ENCODE measurements at regions not wholly inside any gene's neighbourhood (a gene's known extent, or its start where the extent isn't known, plus 50 kb on each side); places are given as distances from the start of the nearest gene placed in this dataset.

- H3K4me1 Mint-ChIP-seq: no peaks in the 10 kb centered on the region
- CTCF ChIA-PET: no interaction called here
- DNase-seq (ENCODE audit: low spot score): no peak
- no peak overlapping the region for H3K4me3 Mint-ChIP-seq
- POLR2A ChIA-PET: no interaction called here
- TF ChIP-seq SOX15 (CRISPR knock-in tag; IDR thresholded peaks at IDR 0.05) (no peak), ZMAT4 (CRISPR knock-in tag; IDR thresholded peaks at IDR 0.05) (no peak), NFE2L1 (CRISPR knock-in tag; IDR thresholded peaks at IDR 0.05) (no peak)
- H3K36me3 Mint-ChIP-seq: no peaks in the 10 kb centered on the region
- H3K27me3 Mint-ChIP-seq (ENCODE audit: low read depth): no peaks in the 10 kb centered on the region
- peaks cover 8% of the 10 kb centered on the region for H3K9me3 Mint-ChIP-seq
- no peak overlapping the region for H3K27ac Mint-ChIP-seq
- no peak for ATAC-seq
Observed at GRCh38 chr13:89899302-89900103, 1448.0 kb upstream of the MIR17HG start.

DNA sequence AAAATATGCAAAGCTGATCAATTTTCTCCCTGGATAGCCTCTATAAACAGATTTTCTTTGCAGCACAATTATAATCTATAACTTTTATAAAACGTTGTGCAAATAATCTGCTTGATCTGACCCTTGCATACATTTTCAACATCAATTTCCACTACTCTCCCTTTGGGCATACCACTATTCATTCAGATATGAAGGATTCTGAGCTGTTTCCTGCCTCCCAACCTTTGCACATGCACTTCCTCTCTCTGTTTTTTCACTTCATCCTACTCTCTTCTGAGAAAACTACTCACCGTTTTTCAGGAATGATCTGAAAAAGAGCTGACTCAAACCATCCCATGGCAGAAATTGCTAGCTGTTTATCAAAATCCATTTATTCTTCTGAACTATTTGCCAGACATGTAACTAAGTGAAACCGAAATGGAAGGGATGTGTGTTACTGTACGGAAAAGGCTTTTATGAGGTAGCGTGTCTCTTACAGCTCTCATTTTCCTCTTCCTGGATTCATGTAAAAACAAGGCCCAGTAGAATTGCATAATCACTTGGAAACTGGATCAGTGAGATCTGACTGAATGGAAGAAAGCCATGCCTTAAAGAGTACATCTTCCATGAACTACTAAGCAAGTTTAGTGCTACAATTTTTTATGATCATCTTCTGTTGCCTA is 1447.3 kb upstream of the MIR17HG start:
- no peaks in the 10 kb centered on the region for H3K27me3 Mint-ChIP-seq (ENCODE audit: low read depth)
- DNase-seq (ENCODE audit: low spot score): no peak
- no peak for ATAC-seq
- ChIA-PET POLR2A (no interaction called here), CTCF (no interaction called here)
- H3K36me3 Mint-ChIP-seq: no peaks in the 10 kb centered on the region
- H3K4me3 Mint-ChIP-seq: no peak overlapping the region
- no peak overlapping the region for H3K27ac Mint-ChIP-seq
- no peaks in the 10 kb centered on the region for H3K4me1 Mint-ChIP-seq
- H3K9me3 Mint-ChIP-seq: peaks cover 8% of the 10 kb centered on the region
- no peak for TF ChIP-seq ZNF263 (CRISPR knock-in tag; IDR thresholded peaks at IDR 0.05; ENCODE audit: low read depth)
- TF ChIP-seq, protein P1, sequence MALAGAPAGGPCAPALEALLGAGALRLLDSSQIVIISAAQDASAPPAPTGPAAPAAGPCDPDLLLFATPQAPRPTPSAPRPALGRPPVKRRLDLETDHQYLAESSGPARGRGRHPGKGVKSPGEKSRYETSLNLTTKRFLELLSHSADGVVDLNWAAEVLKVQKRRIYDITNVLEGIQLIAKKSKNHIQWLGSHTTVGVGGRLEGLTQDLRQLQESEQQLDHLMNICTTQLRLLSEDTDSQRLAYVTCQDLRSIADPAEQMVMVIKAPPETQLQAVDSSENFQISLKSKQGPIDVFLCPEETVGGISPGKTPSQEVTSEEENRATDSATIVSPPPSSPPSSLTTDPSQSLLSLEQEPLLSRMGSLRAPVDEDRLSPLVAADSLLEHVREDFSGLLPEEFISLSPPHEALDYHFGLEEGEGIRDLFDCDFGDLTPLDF (CRISPR knock-in tag; IDR thresholded peaks at IDR 0.05): no peak
- TF ChIP-seq IRF2 (CRISPR knock-in tag; IDR thresholded peaks at IDR 0.05; ENCODE audit: borderline replicate concordance, low read depth): no peak
- TF ChIP-seq, protein P2, sequence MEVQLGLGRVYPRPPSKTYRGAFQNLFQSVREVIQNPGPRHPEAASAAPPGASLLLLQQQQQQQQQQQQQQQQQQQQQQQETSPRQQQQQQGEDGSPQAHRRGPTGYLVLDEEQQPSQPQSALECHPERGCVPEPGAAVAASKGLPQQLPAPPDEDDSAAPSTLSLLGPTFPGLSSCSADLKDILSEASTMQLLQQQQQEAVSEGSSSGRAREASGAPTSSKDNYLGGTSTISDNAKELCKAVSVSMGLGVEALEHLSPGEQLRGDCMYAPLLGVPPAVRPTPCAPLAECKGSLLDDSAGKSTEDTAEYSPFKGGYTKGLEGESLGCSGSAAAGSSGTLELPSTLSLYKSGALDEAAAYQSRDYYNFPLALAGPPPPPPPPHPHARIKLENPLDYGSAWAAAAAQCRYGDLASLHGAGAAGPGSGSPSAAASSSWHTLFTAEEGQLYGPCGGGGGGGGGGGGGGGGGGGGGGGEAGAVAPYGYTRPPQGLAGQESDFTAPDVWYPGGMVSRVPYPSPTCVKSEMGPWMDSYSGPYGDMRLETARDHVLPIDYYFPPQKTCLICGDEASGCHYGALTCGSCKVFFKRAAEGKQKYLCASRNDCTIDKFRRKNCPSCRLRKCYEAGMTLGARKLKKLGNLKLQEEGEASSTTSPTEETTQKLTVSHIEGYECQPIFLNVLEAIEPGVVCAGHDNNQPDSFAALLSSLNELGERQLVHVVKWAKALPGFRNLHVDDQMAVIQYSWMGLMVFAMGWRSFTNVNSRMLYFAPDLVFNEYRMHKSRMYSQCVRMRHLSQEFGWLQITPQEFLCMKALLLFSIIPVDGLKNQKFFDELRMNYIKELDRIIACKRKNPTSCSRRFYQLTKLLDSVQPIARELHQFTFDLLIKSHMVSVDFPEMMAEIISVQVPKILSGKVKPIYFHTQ (CRISPR knock-in tag; IDR thresholded peaks at IDR 0.05): no peak
- no peak for TF ChIP-seq OVOL2 (CRISPR knock-in tag; IDR thresholded peaks at IDR 0.05; ENCODE audit: borderline replicate concordance)
- no peak for TF ChIP-seq NR2C2 (CRISPR knock-in tag; IDR thresholded peaks at IDR 0.05)
- no peak for TF ChIP-seq JAZF1 (CRISPR knock-in tag; IDR thresholded peaks at IDR 0.05)
- no peak for TF ChIP-seq ARID4B (CRISPR knock-in tag; IDR thresholded peaks at IDR 0.05; ENCODE audit: borderline replicate concordance)
- TF ChIP-seq USF1 (CRISPR knock-in tag; IDR thresholded peaks at IDR 0.05): no peak
- no peak for TF ChIP-seq ZMAT4 (CRISPR knock-in tag; IDR thresholded peaks at IDR 0.05)
- no peak for TF ChIP-seq NR1H2 (CRISPR knock-in tag; IDR thresholded peaks at IDR 0.05)
- no peak for TF ChIP-seq SP1 (CRISPR knock-in tag; conservative IDR thresholded peaks at IDR 0.05)
- TF ChIP-seq PRDM15 (CRISPR knock-in tag; IDR thresholded peaks at IDR 0.05): no peak
- no peak for TF ChIP-seq ATF1 (CRISPR knock-in tag; IDR thresholded peaks at IDR 0.05)
- TF ChIP-seq ZNF232 (CRISPR knock-in tag; IDR thresholded peaks at IDR 0.05): no peak
